ENCODE measurements at regions not wholly inside any gene's neighbourhood (a gene's known extent, or its start where the extent isn't known, plus 50 kb on each side); places are given as distances from the start of the nearest gene placed in this dataset.

GRCh38 chr3:168575750-168576149 is 480.0 kb upstream of the GOLIM4 start:
- no peaks in the 10 kb centered on the region for H3F3A ChIP-seq (ENCODE audit: insufficient read depth, low read length, poor library complexity, severe bottlenecking)
- no peaks in the 10 kb centered on the region for H3K36me3 ChIP-seq (ENCODE audit: insufficient read depth, low read length)
- H2AFZ ChIP-seq (ENCODE audit: low read depth, low read length), result no peak overlapping the region
- H3K4me3 ChIP-seq (ENCODE audit: low read length), result no peak overlapping the region
- H3K9me2 ChIP-seq (ENCODE audit: insufficient read depth, low read length), result no peaks in the 10 kb centered on the region
- no peak overlapping the region for H3K4me2 ChIP-seq (ENCODE audit: low read length)
- no peaks in the 10 kb centered on the region for H3K79me2 ChIP-seq (replicated peaks; ENCODE audit: insufficient read depth, low read length)
- H3K27ac ChIP-seq (ENCODE audit: low read length), result no peak overlapping the region
- no peak for TF ChIP-seq CTCF (IDR thresholded peaks at IDR 0.05; ENCODE audit: poor library complexity, severe bottlenecking)
- TF ChIP-seq TAF1 (IDR thresholded peaks at IDR 0.05; ENCODE audit: low read depth), result no peak
- no peak for TF ChIP-seq EP300 (conservative IDR thresholded peaks at IDR 0.05; ENCODE audit: poor library complexity, severe bottlenecking)
- TF ChIP-seq MXI1 (conservative IDR thresholded peaks at IDR 0.05; ENCODE audit: poor library complexity, severe bottlenecking), result no peak
- no peak for TF ChIP-seq RAD21 (conservative IDR thresholded peaks at IDR 0.05)
- no peak for TF ChIP-seq SMC3 (conservative IDR thresholded peaks at IDR 0.05; ENCODE audit: poor library complexity)
- TF ChIP-seq POLR2AphosphoS5 (IDR thresholded peaks at IDR 0.05), result no peak
- H3K9me3 ChIP-seq (ENCODE audit: low read length), result no peaks in the 10 kb centered on the region
- H4K20me1 ChIP-seq (ENCODE audit: insufficient read depth), result no peaks in the 10 kb centered on the region
- H3K27me3 ChIP-seq (ENCODE audit: insufficient read depth, low read depth, low read length), result no peaks in the 10 kb centered on the region
- no peak overlapping the region for H3K9ac ChIP-seq (ENCODE audit: low read length)

GRCh38 chr3:168574455-168575158 is 478.9 kb upstream of the GOLIM4 start:
- Histone ChIP-seq H3F3A (ENCODE audit: insufficient read depth, low read length, poor library complexity, severe bottlenecking) (no peaks in the 10 kb centered on the region), H3K27ac (ENCODE audit: low read length) (no peak overlapping the region), H3K9me2 (ENCODE audit: insufficient read depth, low read length) (no peaks in the 10 kb centered on the region), H3K9ac (ENCODE audit: low read length) (no peak overlapping the region), H2AFZ (ENCODE audit: low read depth, low read length) (no peak overlapping the region), H3K36me3 (ENCODE audit: insufficient read depth, low read length) (no peaks in the 10 kb centered on the region), H3K27me3 (ENCODE audit: insufficient read depth, low read depth, low read length) (no peaks in the 10 kb centered on the region), H3K79me2 (replicated peaks; ENCODE audit: insufficient read depth, low read length) (no peaks in the 10 kb centered on the region), H3K4me2 (ENCODE audit: low read length) (no peak overlapping the region), H3K9me3 (ENCODE audit: low read length) (no peaks in the 10 kb centered on the region), H4K20me1 (ENCODE audit: insufficient read depth) (no peaks in the 10 kb centered on the region), H3K4me3 (ENCODE audit: low read length) (no peak overlapping the region)
- TF ChIP-seq EP300 (conservative IDR thresholded peaks at IDR 0.05; ENCODE audit: poor library complexity, severe bottlenecking), result no peak
- no peak for TF ChIP-seq TAF1 (IDR thresholded peaks at IDR 0.05; ENCODE audit: low read depth)
- no peak for TF ChIP-seq CTCF (IDR thresholded peaks at IDR 0.05; ENCODE audit: poor library complexity, severe bottlenecking)
- TF ChIP-seq POLR2AphosphoS5 (IDR thresholded peaks at IDR 0.05), result no peak
- TF ChIP-seq EZH2 (IDR thresholded peaks at IDR 0.05; ENCODE audit: borderline replicate concordance, insufficient read depth, low read length, poor library complexity, severe bottlenecking), result no peak
- no peak for TF ChIP-seq REST (IDR thresholded peaks at IDR 0.05; ENCODE audit: borderline replicate concordance)
- TF ChIP-seq SMC3 (conservative IDR thresholded peaks at IDR 0.05; ENCODE audit: poor library complexity), result no peak
- no peak for TF ChIP-seq MXI1 (conservative IDR thresholded peaks at IDR 0.05; ENCODE audit: poor library complexity, severe bottlenecking)
- TF ChIP-seq RAD21 (conservative IDR thresholded peaks at IDR 0.05), result no peak
